ENCODE measurements at regions not wholly inside any gene's neighbourhood (a gene's known extent, or its start where the extent isn't known, plus 50 kb on each side); places are given as distances from the start of the nearest gene placed in this dataset.
"Not testable (repeated sequence)": the region's sequence is repeated elsewhere in the genome, so short reads cannot be mapped to it uniquely, and the experiment has no call there.

GRCh38 chr17:34039759-34040555 lies 215.1 kb upstream of the CCL2 start:
- ATAC-seq: peak; percentile 81
- not testable (repeated sequence) for DNase-seq (ENCODE audit: low spot score)

- no peak for ATAC-seq
These were observed 209.1 kb upstream of the CCL2 start for GRCh38 chr17:34045990-34046389.

GRCh38 chr17:34051046-34051445 lies 204.0 kb upstream of the CCL2 start:
- no peak for DNase-seq (ENCODE audit: low spot score)
- ATAC-seq: no peak

More at GRCh38 chr17:34045990-34046389, 209.1 kb upstream of the CCL2 start:
- DNase-seq (ENCODE audit: low spot score): no peak

- DNase-seq (ENCODE audit: low spot score): no peak
- no peak for ATAC-seq
These were observed 200.6 kb upstream of the CCL2 start for GRCh38 chr17:34054495-34054894.

GRCh38 chr17:34055606-34056005 lies 199.5 kb upstream of the CCL2 start:
- ATAC-seq: no peak
- no peak for DNase-seq (ENCODE audit: low spot score)

- ATAC-seq (no peak), DNase-seq (ENCODE audit: low spot score) (no peak)
These were observed 195.5 kb upstream of the CCL2 start for GRCh38 chr17:34059423-34060220.

GRCh38 chr17:34066528-34066927 lies 188.6 kb upstream of the CCL2 start:
- DNase-seq (ENCODE audit: low spot score): no peak
- ATAC-seq: no peak

GRCh38 chr17:34067011-34067410 lies 188.1 kb upstream of the CCL2 start:
- no peak for ATAC-seq
- DNase-seq (ENCODE audit: low spot score): no peak

GRCh38 chr17:34068571-34068970 lies 186.5 kb upstream of the CCL2 start:
- no peak for ATAC-seq

GRCh38 chr17:34070712-34071111 lies 184.4 kb upstream of the CCL2 start:
- ATAC-seq (no peak), DNase-seq (ENCODE audit: low spot score) (no peak)

More at GRCh38 chr17:34068571-34068970, 186.5 kb upstream of the CCL2 start:
- no peak for DNase-seq (ENCODE audit: low spot score)

GRCh38 chr17:34071886-34072420 lies 183.1 kb upstream of the CCL2 start:
- no peak for ATAC-seq

GRCh38 chr17:34075076-34075475 lies 180.0 kb upstream of the CCL2 start:
- ATAC-seq (no peak), DNase-seq (ENCODE audit: low spot score) (no peak)

More at GRCh38 chr17:34071886-34072420, 183.1 kb upstream of the CCL2 start:
- no peak for DNase-seq (ENCODE audit: low spot score)

GRCh38 chr17:34076743-34077631 lies 178.1 kb upstream of the CCL2 start:
- DNase-seq (ENCODE audit: low spot score) (no peak), ATAC-seq (no peak)

GRCh38 chr17:34081269-34081668 lies 173.8 kb upstream of the CCL2 start:
- DNase-seq (ENCODE audit: low spot score) (peak; percentile 50), ATAC-seq (peak; percentile 93)

GRCh38 chr17:34082404-34082803 lies 172.7 kb upstream of the CCL2 start:
- DNase-seq (ENCODE audit: low spot score): no peak
- ATAC-seq: no peak

- not testable (repeated sequence) for ATAC-seq
These were observed 166.0 kb upstream of the CCL2 start for GRCh38 chr17:34089042-34089441.

GRCh38 chr17:34090593-34090992 lies 164.5 kb upstream of the CCL2 start:
- ATAC-seq (no peak), DNase-seq (ENCODE audit: low spot score) (no peak)

More at GRCh38 chr17:34089042-34089441, 166.0 kb upstream of the CCL2 start:
- not testable (repeated sequence) for DNase-seq (ENCODE audit: low spot score)

- no peak for DNase-seq (ENCODE audit: low spot score)
- no peak for ATAC-seq
These were observed 163.1 kb upstream of the CCL2 start for GRCh38 chr17:34091975-34092374.

GRCh38 chr17:34095106-34095505 lies 160.0 kb upstream of the CCL2 start:
- DNase-seq (ENCODE audit: low spot score) (no peak), ATAC-seq (no peak)

GRCh38 chr17:34098699-34099098 lies 156.4 kb upstream of the CCL2 start:
- ATAC-seq (no peak), DNase-seq (ENCODE audit: low spot score) (no peak)

Measured in left lobe of liver (tissue), 2 donors.